HCT116 (cell line): ENCODE measurements at regions not wholly inside any gene's neighbourhood (a gene's known extent, or its start where the extent isn't known, plus 50 kb on each side); places are given as distances from the start of the nearest gene placed in this dataset.

ENCODE experiments used
- ATF3 ChIP-seq: IDR thresholded peaks from 2 replicates; pipeline ENCODE4 v1.6.1; 2012
- CTCF ChIP-seq, 3 experiments: fragments of 200-600 bp in 1 of 3; sonication (generic) in 1 of 3; IDR thresholded peaks in 2 of 3; conservative IDR thresholded peaks in 1 of 3; 2 replicates each; pipeline ENCODE4 v1.5.1; 2012 to 2017; ENCODE audit warnings: low read depth in 2 of 3, low read length in 2 of 3, antibody characterized with exemption in 1 of 3, borderline replicate concordance in 1 of 3, control low read depth in 1 of 3, mild to moderate bottlenecking in 1 of 3, mixed read lengths in 1 of 3, mixed run types in 1 of 3, moderate library complexity in 1 of 3; ENCODE audit not compliant: insufficient read depth in 1 of 3
- EZH2 ChIP-seq: fragments of 200-600 bp; sonication (generic); IDR thresholded peaks from 2 replicates; pipeline ENCODE4 v1.6.1; 2017; ENCODE audit warnings: antibody characterized with exemption, mixed run types
- EZH2phosphoT487 ChIP-seq: fragments of 200-600 bp; IDR thresholded peaks from 2 replicates; pipeline ENCODE4 v1.6.1; 2018; ENCODE audit warnings: antibody characterized with exemption, borderline replicate concordance
- MAX ChIP-seq: IDR thresholded peaks from 2 replicates; pipeline ENCODE4 v1.6.1; 2012
- POLR2A ChIP-seq: IDR thresholded peaks from 2 replicates; pipeline ENCODE4 v1.7.0; 2011; ENCODE audit warnings: borderline replicate concordance; ENCODE audit not compliant: insufficient read depth, insufficient read length; ENCODE audit errors: extremely low read depth
- POLR2AphosphoS5 ChIP-seq: IDR thresholded peaks from 2 replicates; pipeline ENCODE4 v1.6.1; 2011; ENCODE audit warnings: mild to moderate bottlenecking, low read depth, low read length, moderate library complexity
- RAD21 ChIP-seq: IDR thresholded peaks from 2 replicates; pipeline ENCODE4 v1.6.1; 2012; ENCODE audit warnings: low read depth, mild to moderate bottlenecking
- SIN3A ChIP-seq: IDR thresholded peaks from 2 replicates; pipeline ENCODE4 v1.6.1; 2012; ENCODE audit warnings: low read depth
- TCF7L2 ChIP-seq: IDR thresholded peaks from 2 replicates; pipeline ENCODE4 v1.7.0; 2011; ENCODE audit warnings: borderline replicate concordance, inconsistent platforms; ENCODE audit not compliant: insufficient read depth, insufficient read length; ENCODE audit errors: extremely low read depth
- ZBTB33 ChIP-seq: IDR thresholded peaks from 2 replicates; pipeline ENCODE4 v1.6.1; 2011; ENCODE audit warnings: mild to moderate bottlenecking, low read length, moderate library complexity; ENCODE audit not compliant: insufficient replicate concordance; ENCODE audit errors: extremely low read depth

- TF ChIP-seq TCF7L2 (no peak), CTCF (IDR thresholded peaks at IDR 0.05 in 2 of 3, conservative IDR thresholded peaks at IDR 0.05 in 1 of 3; ENCODE audit: borderline replicate concordance in 1 of 3, insufficient read depth in 1 of 3, low read depth in 2 of 3, low read length in 2 of 3) (no peak), POLR2A (no peak), EZH2 (no peak), EZH2phosphoT487 (no peak), RAD21 (no peak), POLR2AphosphoS5 (no peak), SIN3A (no peak), MAX (no peak), ZBTB33 (no peak), ATF3 (no peak)
These were observed 349.1 kb upstream of the FMN2 start for GRCh38 chr1:239742416-239743109.
